CD4-positive, alpha-beta T cell treated with Interleukin-12 subunit alpha and Interleukin-12 subunit beta, for 1 hour (primary cell): ENCODE measurements at regions not wholly inside any gene's neighbourhood (a gene's known extent, or its start where the extent isn't known, plus 50 kb on each side); places are given as distances from the start of the nearest gene placed in this dataset.

Experiments used
- DNase-seq: peaks from one replicate; pipeline ENCODE4 v3.0.0-alpha.2; 2020

DNA sequence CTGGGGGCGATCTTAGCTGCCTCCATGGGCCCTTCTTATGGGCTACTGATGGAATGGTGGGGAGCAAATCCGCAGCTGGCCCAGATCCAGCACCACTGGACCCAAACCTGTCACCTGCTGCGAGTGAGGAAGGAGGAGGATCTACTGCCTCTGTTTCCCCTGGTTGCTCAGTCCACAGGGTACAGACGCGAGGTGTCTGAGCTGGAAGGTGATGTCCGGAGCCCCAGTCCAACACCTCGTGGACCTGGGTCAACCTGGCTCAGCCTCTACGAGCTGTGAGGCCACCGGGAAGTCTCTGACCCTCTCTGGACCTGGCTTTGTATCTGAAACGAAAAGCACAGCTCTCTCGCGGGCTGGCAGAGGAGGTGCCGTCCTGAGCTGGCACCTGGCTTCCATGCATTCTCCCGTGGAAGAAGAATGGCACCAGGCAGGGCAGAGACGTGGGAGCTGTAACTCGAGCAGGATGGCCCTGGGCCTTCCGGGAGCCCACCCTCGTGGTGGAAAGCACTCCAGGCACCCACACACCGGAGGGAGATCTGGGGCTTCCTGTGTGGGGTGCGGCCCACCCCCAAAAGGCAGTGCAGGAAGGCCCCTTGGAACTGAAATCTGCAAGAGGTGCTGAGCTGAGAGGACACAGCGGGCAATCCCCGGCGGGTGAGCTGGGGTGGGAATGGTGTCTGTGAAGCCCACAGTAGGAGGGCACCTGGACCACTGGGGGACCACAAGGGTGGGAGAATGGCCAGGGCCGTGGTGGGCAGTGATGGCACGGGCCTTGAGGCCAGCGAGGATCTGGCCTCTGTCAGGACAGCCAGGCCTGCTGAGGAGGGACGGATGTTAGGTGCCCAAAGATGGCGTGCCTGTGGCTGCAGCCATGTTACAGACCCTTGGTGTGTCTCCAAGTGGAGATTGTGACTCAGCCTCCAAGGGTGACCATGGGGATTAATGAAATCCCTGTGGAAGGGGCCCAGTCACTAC, 133.4 kb downstream of the OLFM1 start:
- no peak for DNase-seq

DNA sequence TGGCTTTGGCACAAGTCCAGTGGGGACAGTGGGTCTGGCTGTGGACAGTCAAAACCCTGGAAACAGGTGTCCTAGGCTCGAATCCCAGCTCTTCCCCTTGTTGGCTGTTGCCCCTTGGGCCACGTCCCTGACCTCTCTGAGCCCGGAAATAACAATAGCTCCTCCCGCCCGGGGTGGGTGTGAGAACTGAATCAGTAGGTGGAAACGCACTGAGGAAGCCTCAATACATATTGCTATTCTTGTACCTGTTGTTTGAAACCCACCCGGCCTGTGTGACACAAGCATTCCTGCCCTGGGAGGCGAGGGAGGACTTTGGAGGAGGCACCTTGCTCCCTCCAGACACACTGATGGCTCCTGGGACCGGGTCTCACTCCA, 134.1 kb downstream of the OLFM1 start:
- DNase-seq = no peak

DNA sequence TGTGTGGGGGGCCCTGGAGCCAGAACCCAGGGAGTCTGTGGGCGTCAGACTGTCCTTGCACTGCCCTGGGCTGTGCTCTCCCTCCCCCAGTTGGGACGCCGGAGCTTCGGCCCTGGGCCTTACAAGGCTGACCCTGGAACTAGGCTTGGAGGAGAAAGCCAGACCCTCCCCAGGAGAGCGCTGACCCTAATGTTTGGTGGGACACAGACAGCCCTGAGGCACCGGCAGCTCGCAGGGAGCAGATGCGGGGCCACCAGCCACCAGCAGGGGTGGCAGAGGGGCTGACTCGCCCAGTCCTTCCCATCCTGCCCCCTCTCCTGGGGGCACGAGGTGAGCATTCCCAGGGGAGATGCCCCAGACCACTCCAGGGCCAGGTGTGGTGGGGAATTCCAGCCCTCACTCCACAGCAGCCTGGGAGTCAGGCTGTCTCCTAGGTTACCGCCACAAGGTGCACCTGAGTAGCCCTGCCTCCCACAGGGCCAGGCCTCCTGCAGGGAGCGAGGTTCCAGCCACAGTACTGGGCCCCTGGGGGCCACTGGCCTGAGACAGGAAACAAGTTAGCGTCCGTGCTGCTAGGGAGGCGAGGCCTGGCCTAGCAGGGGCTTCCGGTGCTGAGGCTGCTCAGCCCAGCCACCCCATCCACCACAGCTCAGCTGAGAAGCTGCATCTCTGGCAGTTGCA, 134.6 kb downstream of the OLFM1 start:
- no peak for DNase-seq

DNA sequence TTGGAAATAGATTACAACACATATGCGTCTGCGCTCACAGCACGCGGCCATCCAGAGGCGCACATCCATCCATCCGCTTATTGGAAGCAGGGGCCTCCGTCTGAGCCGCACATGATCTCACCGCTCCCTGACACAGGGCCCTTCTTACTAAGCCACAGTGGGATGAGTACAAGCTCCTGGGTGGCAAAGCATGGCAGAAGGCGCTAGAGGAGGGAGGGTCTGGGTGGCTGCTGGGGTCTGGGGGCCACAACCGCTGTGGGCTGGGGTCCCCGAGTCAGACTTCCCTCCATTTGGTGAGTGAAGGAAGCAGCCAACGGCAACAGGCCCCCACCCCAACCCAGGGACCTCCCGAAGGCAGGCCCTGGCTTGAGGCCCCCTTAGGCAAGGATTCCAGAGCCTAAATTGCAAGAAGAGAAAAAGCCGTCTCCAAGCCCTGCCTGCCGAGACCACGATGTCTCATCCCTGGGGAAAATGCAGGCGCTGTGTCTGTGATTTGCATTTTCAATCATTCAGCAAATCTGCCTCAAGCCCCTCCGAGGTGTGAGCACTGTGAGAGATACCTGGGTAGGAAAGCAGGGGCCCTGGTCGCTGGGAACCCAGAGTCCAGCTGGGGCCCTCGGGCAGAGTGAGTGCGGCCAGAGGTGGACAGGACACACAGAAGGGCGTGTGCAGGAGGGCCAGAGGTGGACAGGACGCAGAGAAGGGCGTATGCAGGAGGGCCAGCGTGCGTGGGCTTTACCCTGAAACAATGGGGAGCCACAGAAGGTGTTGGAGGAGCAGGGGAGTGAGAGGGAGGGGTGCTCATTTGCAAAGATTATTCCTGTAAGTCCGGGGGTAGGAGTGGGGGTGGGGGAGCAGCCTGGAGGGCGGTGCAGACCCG, 135.7 kb downstream of the OLFM1 start:
- no peak for DNase-seq

DNA sequence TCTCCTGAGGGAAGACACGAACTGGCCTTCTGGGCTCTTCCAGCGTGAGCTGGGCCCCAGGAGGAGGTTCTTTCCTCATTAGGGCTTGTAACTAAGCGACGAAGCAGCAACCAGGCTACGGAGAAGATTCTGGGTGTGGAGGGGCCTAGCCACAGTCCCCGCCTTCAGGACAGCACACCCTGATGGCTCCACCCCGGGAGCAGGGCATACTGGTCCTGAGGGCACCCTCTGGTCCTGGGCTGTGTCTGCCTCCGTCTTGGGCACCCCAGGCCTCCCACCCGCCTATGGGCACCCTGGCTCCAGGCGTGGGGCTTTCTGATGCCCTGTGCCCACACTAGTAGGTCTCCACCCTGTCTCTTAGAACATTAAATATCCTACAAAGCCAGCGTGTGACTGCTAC, 136.4 kb downstream of the OLFM1 start:
- DNase-seq = no peak

DNA sequence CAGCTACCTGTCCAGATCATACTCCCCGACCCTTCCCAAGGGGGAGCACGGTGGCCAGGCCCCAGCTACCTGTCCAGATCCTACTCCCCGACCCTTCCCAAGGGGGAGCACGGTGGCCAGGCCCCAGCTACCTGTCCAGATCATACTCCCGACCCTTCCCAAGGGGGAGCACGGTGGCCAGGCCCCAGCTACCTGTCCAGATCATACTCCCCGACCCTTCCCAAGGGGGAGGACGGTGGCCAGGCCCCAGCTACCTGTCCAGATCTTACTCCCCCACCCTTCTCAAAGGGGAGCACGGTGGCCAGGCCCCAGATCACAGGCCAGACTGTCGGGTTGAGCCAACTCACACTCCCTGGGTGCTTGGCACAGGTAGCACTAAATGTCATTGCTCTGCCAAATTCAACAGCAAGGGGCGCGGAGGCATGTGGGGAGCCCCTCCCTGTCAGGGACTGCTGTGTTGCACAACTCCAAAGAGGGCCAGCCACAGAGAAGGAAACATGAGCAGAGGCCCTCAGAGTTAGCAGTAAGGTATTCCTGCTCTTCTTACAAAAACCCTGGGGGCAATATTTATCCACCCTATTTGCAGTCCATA, 136.9 kb downstream of the OLFM1 start:
- no peak for DNase-seq

DNA sequence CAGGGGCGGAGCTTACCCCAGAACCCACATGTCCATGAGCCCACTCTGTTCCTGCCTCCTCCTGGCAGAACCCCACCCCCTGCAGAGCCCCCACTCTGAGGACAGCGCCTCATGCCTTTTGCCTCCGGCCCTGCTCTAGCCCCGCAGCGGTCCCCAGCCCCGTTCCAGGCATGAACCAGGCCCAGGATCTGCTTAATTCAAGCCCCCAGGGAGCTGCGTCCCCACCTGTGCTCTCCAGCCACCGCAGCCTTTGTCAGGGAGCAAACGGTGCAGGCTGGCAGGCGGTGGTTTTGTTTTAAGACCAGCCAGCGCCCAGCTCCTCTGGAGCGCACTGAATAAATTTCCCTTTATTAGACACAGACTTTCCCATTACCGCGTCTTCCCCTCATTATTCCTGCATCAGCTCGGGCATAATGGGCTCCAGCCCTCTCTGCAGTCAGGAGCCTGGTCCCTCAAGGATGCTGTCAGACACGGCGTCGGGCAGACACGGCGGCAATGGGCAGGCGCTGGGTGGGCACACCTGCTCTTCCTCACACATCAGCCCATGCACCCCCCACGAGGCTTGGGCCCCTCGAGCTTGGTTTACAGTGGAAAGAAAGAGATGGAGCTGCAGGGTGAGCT, 137.6 kb downstream of the OLFM1 start:
- DNase-seq = no peak

DNA sequence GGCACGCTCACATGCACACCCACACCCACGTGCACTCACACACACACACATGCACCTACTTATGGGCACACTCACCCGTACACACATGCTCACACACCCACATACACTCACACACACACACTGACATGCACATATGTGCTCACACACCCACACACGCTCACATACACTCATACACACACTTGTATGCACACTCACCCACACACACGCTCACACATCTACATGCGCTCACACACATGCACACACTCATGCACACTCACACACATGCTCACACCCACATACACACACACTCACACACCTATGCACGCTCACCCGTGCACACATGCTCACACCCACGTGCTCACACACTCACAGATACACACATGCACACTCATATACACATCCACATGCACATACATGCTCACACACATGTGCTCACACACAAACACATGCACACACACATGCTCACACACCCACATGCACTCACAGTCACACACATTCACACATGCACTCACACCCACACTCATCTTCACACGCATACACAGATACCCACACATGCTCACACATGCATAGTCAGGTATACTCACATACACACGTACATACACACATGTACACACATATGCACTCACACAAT, 138.3 kb downstream of the OLFM1 start:
- no peak for DNase-seq

DNA sequence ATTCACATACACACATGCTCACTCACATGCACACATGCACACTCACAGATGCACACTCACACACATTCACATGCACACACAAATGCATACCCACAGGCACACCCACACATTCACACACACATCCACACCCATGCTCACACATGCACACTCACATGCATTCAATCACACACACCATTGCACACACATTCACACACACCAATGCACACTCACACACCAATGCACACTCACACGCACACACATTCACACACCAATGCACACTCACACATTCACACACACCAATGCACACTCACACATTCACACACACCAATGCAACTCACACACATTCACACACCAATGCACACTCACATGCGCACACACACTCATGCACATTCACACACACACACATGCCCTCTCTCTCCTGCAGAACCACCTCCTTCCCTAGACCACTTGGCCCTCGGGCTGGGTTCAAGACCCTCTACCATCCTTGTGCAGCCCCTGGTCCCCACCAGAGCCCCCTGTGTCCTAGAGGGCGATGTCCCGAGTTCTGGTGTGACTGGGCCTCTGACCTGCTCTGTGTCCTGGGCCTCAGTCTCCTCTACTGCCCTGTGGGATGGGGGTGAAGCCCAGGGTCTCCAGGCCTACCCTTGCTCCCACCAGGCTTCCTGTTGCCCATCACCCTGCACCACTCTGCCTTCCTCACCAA, 139.0 kb downstream of the OLFM1 start:
- DNase-seq = no peak

DNA sequence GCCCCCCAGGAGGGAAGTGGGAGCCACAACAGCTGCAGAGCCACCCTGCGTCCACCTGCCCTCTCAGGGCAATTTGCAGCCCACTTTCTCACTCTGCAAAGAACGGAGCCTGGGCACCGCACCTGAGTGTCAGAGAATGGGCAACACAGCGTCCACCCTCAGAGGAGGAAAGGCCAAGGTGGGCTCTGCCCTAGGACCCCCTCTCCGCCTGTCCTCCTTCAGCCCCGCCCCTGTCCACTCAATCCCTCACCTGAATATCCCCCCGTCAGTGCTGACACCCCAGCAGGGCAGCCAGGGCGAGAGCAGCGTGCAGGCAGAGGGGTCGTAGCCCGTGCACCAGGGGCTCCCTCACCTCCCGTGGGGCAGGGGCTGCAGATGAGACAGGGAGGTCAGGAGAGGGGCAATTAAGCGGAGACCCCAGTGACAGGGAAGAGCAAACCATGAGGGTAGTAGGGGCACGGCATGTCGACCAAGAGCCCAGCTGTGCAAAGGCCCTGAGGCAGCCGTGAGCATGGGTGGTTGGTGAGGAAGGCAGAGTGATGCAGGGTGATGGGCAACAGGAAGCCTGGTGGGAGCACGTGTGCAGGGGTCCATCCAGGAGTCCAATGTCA, 140.3 kb downstream of the OLFM1 start:
- DNase-seq = no peak

DNA sequence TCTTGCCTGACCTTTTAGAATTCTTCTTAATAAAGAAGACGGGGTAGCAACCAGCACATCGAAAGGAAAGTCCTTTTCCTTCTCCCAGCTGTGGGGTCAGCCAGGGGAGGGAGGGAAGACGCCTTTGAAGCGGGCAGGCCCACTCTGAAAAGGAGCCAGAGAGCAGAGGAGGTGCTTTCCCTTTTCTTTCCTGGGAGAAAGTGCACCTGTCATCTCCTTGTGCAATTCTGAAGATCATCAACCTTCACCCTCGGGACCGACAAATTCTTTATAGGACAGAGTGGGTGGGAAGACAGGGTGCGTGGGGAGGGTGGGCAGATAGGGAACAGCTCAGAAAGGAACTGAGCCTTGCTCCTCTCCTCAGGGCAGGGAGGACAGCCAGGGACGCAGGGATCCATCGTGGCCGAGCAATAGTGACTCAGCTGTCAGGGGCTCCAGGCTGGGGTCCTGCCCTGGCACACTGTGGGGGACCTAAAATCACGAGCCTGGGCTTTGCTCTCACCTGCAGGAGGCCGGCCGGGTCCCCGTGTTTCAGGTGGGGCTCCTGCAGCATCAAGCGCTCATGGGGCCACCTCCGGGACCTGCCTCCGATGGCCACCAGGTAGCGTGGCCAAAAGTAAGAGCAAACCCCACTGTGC, 141.0 kb downstream of the OLFM1 start:
- DNase-seq = no peak

DNA sequence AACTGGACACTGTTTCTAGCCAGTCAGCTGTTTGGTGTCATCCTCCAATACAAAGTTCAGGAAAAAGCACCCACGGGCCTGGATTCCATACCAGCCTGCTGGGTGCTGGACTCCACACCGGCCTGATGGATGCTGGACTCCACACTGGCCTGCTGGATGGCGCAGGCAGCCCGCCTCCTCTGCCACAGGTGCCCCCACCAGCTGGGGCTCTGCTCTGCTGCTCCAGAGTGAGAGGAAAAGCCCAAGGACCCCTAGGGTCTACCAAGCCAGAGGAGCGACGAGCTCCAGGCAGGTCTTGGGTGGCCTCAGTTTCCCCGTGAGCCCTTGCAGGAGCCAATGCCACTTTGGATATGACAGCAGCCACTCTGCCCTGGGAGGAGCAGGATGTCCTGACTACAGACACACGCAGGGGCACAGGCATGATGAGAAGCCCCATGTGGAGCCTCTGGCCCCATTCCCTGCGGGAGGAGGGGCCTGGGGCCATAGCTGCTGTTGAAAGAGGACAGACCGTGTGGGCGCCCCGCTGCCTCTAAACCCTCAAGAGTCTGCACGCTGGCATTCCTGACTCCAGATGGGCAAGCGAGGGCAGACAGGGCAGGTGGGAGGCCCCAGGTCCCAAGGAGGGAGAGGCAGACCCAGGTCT, 141.6 kb downstream of the OLFM1 start:
- DNase-seq = no peak

DNA sequence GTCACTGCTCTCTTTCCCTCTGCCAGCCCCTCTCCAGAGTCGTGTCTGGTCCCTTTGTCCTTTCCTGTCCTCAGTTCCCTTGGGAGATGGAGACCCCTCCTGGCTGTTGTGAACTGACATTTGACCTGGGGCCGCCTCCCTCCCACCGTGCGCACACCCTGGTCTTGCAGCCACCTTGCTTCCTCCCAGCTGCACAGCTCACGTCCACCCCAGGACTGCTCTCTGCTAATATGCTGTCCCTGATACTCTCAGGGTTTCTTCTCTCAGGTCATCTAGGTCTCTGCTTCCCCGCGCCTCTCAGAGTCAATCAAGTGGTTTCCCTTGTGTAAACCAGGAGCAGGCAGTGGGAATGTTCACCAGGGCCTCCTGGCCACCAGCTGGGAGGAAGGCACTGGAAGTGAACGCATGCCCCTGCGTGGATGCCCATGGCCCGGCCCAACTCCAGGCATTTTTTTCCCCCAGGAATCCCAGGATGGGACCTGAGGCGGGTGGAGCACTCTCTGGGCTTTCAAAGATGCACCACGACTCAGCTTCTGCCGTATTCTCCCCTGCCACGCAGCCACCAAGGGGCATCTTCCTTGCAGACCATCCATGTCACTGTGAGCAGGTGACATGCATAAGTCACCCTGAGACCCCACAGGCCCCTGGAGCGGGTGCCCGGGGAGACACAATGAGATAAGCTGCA, 142.4 kb downstream of the OLFM1 start:
- no peak for DNase-seq

DNA sequence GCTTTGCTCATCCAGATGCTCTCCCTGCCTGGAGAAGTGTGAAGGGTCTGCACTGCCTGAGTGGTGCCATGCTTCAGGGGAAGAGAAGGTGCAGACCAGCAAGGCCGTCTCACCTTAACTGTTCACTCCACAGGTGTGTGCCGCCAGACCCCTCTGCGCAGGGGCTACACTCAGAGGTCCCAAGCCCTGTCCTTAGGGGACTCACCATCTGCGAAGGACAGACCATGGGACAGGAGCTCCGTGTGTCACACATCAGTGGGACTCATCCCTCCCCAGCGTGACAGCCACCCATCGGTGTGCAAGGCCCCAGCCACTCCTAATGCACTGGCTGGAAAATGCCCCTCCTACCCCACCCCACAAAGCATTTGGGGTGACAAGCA, 142.9 kb downstream of the OLFM1 start:
- DNase-seq = no peak

DNA sequence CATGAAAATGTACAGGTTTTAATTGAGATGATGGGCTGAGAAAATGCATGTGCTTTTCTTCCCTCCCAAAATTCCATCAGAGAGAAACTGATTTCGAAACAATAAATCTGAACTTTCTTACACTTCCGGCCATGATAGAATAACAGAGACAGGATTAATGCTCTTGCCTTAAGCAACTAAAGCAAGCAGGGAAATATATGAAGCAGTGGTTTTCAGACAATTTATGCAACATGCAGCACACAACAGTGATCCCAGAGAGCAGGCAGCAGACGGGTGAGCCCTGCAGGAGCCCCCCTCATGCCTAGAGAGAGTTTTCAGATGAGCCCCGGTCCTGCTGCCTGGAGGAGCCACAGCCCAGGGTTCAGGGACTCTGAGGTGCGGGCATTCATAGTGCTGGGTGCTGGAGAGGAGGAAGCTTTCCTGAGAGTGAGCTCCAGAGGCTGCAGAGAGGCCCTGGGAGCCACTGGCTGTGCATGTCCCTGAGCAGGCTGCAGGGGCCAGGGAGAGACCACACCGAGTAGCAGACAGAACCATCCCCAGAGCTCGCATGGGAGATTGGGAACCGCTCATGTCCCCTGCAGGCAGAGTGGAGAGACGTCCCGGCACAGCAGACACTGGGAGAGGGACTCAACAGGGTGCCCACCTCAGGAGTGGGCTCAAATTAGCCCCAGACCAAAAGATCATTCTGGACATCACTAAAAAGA, 143.5 kb downstream of the OLFM1 start:
- no peak for DNase-seq

DNA sequence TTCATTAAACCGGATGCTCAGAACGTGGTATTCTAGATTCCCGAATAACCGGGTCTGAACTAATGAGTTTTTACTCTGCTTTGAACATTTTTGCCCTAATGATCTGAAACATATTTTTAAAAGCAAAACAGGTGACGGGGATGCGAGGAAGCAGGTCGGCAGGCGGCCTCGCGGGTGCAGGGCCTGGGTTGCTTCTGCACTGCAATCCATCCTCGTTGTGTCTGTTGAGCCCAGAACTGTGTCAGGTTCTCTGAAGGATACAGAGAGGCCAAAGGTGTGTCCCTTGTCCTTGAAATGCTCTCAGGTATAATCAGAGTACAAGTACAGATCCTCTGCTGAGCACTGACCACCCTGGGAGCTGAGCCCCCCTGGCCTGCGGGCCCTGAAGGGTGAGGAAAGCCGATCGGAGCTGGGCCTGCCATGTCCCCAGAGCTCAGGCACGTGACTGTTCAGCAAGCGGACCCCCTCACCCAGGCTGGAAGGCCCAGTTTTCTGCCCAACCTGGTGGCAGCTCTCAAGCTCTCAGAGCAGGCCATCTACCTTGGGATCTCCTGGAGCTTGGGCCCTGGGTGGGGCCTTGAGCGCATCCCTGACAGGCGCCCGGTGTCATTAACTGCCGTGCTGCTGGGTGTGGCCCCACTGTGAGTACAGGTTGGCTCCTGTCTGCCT, 151.8 kb downstream of the OLFM1 start:
- DNase-seq = no peak

DNA sequence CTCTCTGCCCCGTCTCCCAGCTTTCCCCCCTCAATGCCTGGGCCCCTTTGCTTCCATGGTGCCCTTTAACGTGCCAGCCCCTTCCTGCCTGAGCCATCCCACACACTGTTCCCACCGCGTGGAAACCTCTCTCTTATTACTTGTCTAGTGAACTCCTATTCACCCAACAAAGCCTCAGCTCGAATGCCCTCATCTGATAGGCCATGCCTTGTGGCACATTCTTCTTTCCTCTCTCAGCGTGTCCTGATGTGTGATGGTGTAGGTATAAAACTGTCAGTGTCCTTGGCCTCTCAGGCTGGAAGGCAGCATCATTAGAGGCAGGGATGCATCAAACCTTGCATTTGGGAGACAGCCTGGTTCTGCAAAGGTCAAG, 152.3 kb downstream of the OLFM1 start:
- DNase-seq = no peak

DNA sequence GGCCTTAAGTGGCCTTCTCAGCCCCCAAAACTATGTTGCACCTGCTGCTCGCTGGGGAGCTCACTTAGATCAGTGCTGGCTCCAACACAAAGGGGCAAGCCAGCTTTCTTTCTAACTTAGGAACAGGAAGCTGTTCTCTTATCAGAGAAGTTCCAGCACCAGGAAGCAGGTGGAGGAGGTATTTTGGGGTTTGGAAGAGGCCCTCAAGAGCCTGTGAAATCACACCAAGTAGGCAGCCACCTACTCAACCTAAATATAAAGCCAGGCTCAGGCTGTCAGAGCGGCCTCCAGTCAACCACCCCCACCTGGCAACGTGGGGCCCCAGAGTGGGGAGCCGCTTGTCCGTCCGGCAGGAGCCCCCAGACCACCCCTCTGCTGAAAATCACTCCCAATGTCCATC, 152.8 kb downstream of the OLFM1 start:
- DNase-seq = no peak
